Vagina (tissue), 2 donors: ENCODE measurements at regions not wholly inside any gene's neighbourhood (a gene's known extent, or its start where the extent isn't known, plus 50 kb on each side); places are given as distances from the start of the nearest gene placed in this dataset.

ENCODE experiments used
- CTCF ChIP-seq, 3 experiments: fragments of 450-650 bp in 2 of 3; fragments of 200-600 bp in 1 of 3; sonication (generic) in 1 of 3; IDR thresholded peaks; one replicate each; pipeline ENCODE4 v1.5.1; 2017 to 2019; ENCODE audit warnings: antibody characterized with exemption in 3 of 3, mild to moderate bottlenecking in 2 of 3, moderate library complexity in 2 of 3
- POLR2A ChIP-seq, 2 donors: fragments of 450-650 bp; IDR thresholded peaks; one replicate each; pipeline ENCODE4 v1.6.1; 2017; ENCODE audit warnings: antibody characterized with exemption in 2 of 2, mild to moderate bottlenecking in 2 of 2, moderate library complexity in 2 of 2

GRCh38 chr6:6821639-6822261 lies 233.2 kb downstream of the LY86 start:
- TF ChIP-seq POLR2A (IDR thresholded peaks at IDR 0.05) (no peak), CTCF (IDR thresholded peaks at IDR 0.05) (no peak)
